Anterior cingulate cortex (tissue), 58 donors: ENCODE measurements at regions not wholly inside any gene's neighbourhood (a gene's known extent, or its start where the extent isn't known, plus 50 kb on each side); places are given as distances from the start of the nearest gene placed in this dataset.
"Not testable (repeated sequence)": the region's sequence is repeated elsewhere in the genome, so short reads cannot be mapped to it uniquely, and the experiment has no call there.

Source experiments
- DNase-seq, 58 donors: peaks; one replicate each; lab custom pipeline; 2025; lab: John Stamatoyannopoulos, UW

DNA sequence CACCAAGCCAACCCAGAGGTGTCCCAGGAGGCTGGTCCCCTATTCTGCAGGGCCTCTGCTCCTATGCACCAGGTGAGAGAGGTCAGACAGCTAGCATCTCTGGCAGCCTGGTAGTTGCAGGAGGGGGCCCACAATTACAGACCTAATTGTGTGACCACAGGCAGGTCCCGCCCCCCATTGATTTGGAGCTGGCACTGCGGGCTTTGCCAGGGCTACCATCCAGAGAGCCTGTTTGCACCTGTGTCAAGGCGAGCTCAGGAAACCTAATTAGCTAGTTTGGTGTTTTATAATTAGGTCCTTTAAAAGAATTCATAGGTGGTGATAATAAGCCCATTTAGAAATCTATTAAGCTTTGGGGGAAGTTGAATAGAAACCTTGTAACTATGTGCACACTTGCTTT is 90.2 kb downstream of the MRM1 start:
- no peak for DNase-seq

DNA sequence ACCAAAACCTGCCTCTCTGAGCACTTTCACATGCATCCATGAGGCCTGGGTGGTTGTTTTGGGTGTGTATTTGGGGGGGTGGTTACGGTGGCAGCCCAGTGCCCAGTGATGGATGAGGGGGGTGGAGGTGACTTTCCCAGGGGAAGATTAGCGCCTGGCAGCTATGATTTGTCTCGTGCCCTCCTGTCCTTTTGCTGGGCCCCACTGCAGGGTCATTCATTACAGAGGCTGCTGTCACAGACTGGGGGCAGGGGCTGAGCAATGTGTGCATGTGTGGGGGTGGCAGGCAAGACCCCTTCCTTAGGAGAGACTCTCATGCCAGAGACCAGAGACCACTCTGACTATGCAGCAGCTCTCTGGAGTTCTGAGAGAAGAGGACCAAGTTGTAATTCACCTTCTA is 93.7 kb downstream of the MRM1 start:
- DNase-seq, result no peak

DNA sequence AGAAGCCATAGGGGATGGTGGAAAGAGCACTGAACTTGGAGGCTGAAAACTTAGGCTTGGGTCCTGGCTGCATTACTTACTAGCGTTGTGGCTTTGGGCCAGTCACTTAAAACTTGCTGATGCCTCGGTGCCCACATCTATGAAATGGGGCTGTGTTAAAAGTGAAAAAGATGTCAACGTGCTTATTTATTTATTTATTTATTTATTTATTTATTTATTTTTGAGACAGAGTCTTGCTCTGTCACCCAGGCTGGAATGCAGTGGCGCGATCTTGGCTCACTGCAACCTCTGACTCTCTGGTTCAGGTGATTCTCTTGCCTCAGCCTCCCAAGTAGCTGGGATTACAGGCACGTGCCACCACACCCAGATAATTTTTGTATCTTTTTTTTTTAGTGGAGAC is 94.3 kb downstream of the MRM1 start:
- DNase-seq, result not testable (repeated sequence)

DNA sequence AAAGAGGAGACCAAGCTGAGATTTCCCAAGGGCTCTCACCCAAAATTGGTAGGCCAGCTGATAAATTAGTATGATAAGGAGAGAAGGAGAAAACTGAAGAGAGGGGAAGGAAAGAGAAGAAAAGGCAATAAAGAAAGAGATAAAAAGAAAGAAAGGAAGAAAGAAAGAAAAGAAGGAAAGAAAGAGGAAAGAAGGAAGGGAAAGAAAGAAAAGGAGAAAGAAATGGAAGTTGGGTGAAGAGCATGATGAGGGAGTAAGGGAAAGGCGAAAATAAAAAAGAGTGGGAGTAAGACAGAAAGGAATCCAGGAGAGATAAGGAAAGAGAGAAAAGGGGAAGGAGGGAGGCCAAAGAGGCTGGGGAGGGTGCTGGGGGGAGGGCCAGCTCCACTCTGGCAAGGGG is 95.4 kb downstream of the MRM1 start:
- DNase-seq, result no peak

DNA sequence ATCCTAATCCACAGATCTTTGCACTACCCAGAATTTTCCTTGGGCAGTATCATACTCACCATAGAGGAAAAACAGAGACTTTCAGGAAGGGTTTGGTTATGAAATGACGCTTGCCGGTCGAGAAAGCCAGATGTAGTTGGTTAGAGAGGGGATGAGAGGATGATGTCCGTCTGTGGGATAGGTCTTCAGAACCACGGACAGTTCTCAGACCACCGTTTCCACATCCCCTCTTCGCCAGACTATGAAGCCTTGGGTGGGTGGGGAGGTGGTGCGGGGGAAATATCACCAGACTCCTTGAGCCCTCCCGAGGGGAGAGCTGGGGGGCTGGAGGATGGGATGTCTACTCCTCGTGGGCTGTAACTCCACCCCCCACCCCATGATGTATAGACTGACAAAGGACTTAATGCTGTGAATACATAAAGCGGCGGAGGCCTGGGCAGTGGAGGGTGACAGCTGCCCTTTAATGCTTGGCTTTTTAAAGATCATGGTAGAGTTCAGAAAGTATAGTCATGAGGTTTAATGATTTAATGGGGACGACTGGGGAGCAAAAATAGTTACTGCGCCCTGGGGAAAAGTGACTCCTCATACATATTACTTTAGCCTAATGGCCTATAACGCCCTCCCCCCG is 96.6 kb downstream of the MRM1 start:
- no peak for DNase-seq

DNA sequence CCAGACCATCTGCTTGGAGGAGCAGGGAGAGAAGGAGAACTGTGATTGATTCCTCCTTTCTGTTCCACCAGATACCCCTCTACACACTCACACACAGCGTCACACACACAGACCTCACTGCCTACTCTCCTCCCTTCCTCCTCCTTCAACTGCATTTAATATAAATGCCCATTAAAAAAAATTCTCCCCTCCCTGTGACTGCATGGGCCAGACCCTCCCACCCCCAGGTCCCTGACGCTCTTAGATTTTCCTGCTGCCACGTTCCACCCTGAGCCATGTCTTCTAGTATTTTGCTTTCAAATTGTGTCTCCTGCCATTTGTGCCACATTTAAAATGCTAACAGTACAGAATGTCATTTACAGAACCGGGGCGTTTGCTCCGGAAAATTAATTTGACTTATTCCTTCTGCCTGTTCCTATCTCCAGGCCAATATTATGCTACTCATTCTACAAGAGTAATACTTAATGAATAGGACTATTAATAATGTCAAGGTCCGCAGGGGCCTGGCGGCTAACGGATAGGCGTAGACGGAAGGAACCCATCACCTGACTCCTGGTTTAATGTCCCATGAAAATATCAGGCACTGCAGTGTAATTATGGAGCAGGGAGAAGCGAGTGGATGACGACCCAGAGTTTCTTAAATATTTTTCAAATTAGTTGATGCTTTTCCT is 100.2 kb downstream of the MRM1 start:
- DNase-seq, result no peak

DNA sequence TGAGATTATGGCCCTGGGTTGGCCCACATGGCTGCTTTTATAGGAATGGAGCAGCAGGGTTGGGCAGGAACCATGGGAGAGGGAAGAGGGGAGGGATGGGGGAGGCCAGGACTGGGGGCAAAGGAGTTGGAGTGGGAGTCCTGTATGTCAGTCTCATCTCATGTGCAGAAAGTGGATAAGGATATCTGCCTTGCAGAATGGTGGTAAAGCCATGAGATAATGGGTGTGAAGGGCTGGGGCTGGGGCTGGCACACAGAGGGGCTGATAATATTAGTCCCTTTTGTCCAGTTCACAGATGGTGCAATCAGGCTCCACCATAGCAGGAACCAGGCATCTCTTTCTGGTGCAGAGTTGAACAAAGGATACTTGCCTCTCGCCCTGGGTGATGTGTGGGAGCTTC is 101.3 kb downstream of the MRM1 start:
- no peak for DNase-seq

DNA sequence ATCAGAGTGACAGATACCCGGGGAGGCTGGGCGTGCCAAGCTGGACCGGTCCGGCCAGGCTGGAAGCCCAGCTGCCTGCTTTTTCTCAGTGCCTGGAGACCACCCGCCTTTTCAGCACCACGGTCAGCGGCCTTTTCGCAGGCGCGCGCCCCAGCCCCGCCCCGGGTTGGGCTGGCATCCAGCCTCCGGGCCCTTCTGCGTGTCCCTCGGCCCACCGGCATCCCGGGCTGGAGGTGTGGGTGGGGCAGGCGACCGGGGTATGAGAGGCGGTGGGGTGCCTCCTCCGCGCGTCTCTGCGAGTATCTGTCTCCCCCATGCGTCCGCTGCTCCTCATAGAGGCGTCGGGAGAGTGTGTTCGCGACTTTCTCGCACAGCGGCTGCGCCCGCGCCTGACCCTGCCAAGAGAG is 102.5 kb downstream of the MRM1 start:
- DNase-seq, result peak in 34 of 58 donors; percentile 5 to 59 (median 18)

DNA sequence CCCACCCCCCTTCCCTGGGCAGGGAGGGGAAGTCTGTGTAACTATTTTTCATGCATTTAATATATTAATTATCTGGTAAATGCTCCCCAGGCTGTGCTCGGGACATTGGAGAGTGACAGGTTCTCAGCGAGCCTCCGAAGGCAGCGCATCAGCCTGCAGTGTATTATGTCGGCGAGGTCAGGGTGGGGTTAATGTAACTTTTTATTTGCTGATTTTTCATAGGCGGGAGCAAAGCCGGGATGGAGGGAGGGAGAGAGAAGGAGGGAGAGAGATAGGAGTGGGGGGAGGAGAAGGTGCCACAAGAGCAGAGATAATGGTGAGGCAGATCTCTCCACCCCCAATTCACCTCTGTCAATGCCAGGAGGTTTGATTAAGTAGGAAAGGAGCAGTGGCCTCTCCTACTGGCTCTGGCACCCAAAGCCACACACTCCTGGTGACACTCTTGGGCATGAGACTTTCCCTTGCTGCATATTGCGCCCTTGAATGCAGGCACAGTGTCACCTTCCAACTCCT is 104.0 kb downstream of the MRM1 start:
- no peak for DNase-seq

DNA sequence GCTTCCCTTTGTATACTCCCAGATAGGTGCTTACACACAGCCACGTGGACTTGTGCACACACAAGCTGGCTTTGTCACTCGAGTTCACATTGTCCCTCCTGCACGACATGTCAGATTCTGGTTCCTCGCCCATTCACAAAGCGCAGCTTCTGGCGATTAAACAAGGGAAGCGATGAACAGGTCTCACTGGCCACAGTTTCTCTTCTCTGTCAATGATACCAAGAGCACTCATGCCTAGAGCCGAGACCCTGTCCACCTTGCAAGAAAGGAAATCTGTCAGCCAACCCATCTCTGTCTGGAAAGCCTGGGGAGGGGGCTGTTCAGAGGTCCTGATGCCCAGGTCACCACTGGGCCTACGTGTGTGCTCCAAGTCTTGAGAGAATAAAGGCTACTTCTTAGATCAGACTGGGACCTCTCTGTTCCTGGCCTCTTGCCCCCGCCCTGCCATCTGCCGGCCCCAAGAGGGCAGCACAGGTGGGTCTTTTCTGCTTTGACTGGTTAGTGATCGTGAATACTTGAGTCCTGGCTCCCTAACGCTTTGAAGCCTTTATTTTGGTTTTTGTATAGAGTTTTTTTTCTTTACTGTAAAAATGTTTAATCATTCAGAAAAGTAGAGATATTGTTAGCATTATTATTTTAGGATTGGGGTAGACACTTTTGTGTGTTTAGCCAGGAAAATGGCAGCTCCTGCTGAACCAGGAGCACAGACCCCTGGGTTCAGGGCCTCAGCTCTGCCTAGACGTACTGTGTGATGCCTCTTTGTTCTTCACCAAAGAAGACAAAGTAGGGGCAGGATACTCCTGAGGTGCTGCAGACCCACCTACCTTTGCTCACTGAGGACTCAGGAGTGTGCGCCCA is 104.7 kb downstream of the MRM1 start:
- peak in 5 of 58 donors; percentile 2 to 25 (median 10) for DNase-seq

DNA sequence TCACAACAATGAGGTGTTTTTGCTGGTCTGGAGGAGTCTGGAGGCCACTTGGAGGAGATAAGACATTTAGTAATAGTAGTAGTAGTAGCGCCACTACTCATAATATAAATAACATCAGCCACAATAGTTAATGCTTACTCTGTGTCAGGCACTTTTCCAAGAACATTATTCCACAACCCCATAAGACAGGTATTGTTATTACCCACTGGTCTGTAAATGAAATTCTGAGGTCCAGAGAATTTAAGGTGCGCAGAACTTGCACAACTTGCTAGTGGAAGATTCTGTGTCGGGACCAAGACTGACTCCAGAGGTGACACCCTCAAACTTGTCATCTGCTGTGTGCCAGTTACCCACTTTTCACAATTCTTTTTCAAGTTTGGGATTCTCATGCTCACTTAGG is 106.5 kb downstream of the MRM1 start:
- DNase-seq, result no peak

DNA sequence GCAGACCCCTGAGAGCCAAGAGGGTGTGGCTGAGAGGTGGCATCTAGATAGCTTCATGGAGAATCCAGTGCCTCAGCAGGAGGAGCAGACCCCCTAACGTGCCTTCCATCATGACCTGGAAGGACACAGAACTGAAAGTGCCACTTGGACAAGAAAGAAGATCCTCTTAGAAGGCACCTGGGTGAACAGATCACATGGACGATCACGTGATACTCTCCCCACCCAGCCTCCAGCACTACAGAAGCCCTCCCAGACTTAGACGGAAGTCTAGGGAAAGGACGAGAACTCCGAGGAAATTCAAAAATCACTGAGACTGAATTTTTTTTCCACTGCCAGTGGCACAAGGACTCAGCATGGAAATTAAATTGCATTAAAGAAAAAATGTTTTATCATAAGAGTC is 113.4 kb downstream of the MRM1 start:
- DNase-seq, result no peak

DNA sequence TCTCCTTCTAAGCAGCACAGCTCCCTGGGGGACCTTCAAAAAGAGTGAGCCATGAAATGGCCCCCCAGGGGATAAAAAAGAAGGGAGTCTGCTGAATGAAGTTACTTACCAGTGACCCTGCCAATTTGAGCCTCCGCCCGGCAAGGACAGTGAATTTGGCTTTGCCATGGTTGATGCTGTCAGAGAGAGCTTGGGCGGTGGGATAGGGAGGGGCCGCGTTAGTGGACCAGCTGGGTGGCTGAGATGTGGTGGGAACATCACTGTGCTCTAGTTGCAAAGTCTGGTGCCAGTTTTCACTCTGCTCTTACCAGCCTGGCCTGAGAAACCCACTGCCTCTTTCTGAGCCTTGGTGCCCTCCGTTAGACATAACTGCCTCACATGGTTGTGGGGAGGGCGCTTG is 114.6 kb downstream of the MRM1 start:
- DNase-seq, result no peak

DNA sequence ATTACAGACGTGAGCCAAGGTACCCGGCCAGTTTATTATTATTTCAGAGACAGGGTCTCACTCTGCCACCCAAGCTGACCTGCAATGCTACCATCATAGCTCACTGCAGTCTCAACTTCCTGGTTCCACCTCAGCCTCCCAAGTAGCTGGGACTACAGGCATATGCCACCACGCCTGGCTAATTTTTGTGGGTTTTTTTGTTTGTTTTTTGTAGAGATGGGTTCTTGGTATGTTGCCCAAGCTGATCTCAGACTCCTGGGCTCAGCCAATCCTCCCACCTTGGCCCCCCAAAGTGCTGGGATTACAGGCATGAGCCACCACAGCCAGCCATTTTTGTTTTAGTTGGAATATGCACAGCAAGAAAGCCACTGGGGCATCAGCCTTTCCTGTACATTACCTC is 115.7 kb downstream of the MRM1 start:
- no peak for DNase-seq

DNA sequence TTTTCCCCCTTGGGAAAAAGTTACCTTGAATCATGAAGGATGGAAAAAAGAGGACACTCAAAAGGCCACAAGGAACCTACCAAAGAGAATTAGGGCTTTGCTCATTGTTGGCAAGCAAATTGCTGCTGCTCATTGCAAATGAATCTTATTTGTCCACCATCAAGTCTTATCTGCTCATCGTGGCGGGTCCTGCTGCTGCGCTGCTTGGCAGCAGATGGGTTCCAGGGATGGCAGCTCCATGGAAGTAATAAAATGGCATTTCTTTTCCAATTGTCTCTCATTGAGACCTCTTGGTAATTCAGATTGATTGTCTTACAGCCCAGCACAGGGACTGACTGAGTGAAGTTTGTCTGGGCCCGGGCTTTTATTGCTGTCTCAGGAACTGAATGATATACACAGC is 118.7 kb downstream of the MRM1 start:
- no peak for DNase-seq

DNA sequence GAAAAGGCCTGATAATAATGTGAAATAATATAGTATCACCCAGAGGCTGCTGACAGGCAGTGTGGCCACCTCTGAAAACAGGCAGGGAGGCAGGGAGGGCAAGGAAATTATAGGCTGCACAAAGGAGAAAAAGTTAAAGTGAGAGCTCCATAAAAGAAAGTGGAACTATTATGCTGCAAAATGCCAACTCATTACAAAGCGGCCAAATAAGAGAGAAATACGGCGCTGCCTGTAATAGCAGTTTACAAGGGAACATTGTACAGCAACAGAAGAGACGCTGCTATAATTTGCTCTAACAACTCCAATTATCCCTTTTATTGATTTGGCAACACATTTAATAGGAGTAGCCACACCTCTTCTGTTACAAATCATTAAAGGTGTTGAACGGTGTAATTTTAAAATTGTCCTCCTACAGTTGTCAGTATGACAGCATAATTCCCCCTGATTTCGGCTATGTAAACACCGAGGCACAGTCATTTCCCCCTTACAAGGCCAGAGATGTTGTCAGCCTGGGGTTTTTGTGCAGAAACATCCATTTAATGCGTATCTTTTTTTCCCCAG is 120.3 kb downstream of the MRM1 start:
- no peak for DNase-seq

DNA sequence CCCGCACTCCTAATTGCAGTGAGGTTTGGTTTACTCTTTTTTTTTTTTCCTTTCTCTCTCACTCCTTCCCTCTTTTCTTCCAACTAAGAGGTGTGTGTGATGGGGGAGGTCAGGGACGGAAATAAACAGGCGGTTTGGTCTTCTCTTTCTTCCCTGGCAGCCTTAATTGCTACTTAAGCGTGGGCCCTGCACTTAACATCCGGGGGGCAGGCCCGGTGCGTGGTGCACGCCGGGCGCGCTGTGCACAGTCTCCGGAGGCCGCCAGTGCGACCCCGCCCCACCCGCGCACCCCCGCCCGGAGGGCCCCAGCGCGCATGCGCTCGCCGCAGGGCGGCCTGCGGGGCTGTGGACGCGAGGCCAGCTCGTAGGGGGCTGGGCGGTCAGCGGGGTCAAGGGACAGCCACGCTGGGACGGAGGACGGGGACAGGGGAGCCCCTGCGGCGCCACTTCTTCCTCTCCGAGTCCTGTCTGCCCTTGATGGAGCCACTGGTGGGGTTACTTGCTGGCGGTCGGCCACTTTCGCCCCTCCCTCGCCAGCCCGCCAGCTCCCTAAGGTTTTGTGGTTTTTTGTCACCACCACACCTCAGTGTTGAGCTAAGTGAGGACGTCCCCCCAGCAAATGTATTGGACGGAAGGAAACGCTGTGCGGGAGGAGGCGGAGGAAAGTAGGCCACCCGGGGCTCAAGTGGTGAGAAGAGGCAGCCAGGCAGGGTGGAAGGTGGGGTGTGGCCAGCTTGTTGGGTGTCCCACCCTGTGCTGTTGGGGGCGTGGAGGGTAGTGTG is 120.9 kb downstream of the MRM1 start:
- DNase-seq, result peak in 49 of 58 donors; percentile 4 to 68 (median 33)

DNA sequence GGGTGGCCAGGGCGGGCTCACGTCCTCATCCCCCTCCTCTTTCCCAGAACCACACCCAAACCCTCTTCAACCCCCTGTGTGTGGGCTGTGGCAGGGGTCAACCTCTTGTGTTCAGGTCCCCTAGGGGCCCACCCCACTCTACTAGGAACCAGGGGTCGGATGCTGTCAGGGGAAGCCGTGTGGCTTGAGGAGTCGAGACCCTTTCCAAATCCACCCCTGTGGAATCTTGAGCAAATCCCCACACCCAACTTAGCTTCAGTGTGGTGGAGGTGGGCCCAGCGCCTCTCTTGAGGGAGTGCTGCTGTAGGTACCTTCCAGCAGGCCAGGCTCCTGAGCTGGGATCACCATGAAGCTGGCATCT is 121.5 kb downstream of the MRM1 start:
- DNase-seq, result no peak

DNA sequence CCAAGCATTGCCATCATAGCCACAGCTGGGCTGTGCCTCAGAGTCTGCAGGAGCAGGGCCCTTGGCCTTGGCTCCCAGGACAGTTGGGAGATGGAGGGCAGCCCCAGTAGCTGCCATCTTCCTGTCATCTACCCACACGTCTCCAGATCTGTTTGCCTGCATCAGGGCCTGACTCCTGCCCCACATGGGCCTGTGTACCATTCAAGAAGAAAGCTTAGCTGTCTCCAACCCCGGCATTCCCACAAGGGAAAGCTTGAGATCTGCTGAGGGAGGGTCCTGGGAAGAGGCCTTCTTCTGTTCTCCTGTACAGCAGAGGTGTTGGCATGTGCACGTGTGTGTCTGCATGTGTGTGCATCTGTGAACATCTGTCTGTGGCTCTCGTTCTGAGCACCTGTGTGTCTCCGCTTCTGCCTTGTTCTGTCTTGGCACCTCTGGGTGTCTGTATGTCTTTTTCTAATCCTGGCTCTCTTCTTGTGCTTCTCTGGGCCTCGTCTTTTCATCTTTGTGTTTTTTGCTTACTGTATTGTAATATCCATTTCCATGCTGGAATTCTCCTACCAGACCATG is 122.2 kb downstream of the MRM1 start:
- no peak for DNase-seq

DNA sequence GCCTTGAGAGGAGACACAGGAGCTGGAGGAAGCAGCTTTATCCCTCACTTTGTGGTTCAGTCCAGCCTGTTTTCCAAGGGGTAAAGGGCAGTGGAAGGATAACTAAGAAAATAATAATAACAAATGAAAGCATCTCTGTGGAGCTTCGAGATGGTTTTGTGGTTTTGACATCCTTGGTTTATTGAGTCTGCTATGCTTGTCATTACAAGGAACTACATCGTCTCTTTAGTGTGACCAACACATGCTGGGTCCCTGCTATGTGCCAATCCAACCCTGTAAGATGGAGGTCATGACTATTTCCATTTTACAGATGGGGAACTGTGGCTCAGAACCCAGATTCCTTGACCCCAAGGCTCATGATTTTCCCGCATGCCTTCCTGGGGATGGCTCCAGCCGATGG is 124.8 kb downstream of the MRM1 start:
- no peak for DNase-seq
